Skeletal muscle tissue (tissue), 3 donors: ENCODE measurements at regions not wholly inside any gene's neighbourhood (a gene's known extent, or its start where the extent isn't known, plus 50 kb on each side); places are given as distances from the start of the nearest gene placed in this dataset.
"Not testable (repeated sequence)": the region's sequence is repeated elsewhere in the genome, so short reads cannot be mapped to it uniquely, and the experiment has no call there.

ENCODE experiments used
- H3K27ac ChIP-seq: one replicate; pipeline ENCODE4 v1.7.0; 2013; ENCODE audit warnings: mild to moderate bottlenecking, low read depth, low read length, inconsistent platforms
- H3K27me3 ChIP-seq, 3 donors: one replicate each; pipeline ENCODE4 v1.7.0; 2013; ENCODE audit warnings: low read length in 3 of 3; ENCODE audit not compliant: control insufficient read depth in 3 of 3, insufficient read depth in 3 of 3
- H3K36me3 ChIP-seq, 3 donors: one replicate each; pipeline ENCODE4 v1.7.0; 2013; ENCODE audit warnings: low read length in 3 of 3; ENCODE audit not compliant: control insufficient read depth in 3 of 3, insufficient read depth in 3 of 3
- H3K4me1 ChIP-seq, 3 donors: one replicate each; pipeline ENCODE4 v1.7.0; 2013; ENCODE audit warnings: low read length in 3 of 3, mild to moderate bottlenecking in 3 of 3; ENCODE audit not compliant: control insufficient read depth in 3 of 3, insufficient read depth in 3 of 3
- H3K4me3 ChIP-seq, 3 donors: one replicate each; pipeline ENCODE4 v1.7.0; 2013; ENCODE audit warnings: low read length in 3 of 3
- H3K9ac ChIP-seq, 3 donors: one replicate each; pipeline ENCODE4 v1.7.0; 2013; ENCODE audit warnings: low read length in 3 of 3, mild to moderate bottlenecking in 3 of 3, moderate library complexity in 2 of 3, low read depth in 1 of 3
- H3K9me3 ChIP-seq, 3 donors: one replicate each; pipeline ENCODE4 v1.7.0; 2013; ENCODE audit warnings: low read length in 3 of 3; ENCODE audit not compliant: control insufficient read depth in 3 of 3
- donor health status: Osteomylitis.

DNA sequence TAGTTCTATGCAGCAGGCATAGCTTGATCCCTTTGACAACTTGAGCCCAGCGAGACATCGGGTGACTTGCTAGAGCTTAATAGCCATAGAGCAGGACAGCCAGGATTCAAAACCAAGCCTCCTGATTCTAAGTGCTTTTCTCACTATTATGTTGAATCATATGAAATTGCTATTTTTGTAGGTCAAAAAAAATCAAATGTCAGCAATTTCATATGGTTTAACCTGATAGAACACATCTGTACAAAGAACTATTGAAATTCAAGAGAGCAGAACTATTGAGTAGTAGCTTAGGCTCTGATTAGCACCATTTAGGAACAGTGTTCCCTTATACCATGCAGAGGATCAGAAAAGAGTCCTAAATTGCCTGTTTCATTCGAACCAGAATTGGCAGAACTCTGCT lies 132.0 kb downstream of the EMP1 start:
- Histone ChIP-seq H3K36me3 (no peaks in the 10 kb centered on the region), H3K4me3 (no peak overlapping the region), H3K9ac (no peak overlapping the region), H3K9me3 (no peaks in the 10 kb centered on the region), H3K4me1 (no peaks in the 10 kb centered on the region), H3K27ac (no peak overlapping the region), H3K27me3 (no peaks in the 10 kb centered on the region)

DNA sequence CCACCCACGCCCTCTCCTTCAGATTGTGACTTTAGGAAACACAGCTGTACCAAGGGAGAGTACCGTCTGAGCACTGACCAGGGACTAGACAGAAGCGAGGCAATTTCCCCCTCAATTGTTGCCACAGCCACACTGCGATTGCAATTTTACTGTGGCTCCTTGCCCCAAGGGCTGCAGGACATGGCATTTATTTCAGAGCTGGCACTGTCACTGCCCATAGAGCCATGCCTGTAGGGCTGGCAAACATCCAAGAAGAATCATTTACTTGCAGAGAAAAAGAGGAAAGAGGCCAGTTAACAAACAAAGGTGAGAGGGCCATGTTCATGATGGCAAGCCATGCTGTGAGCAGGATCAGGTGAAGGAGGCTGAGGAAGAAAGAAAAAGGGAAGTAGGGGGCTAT lies 129.6 kb downstream of the EMP1 start:
- Histone ChIP-seq H3K9ac (no peak overlapping the region), H3K36me3 (no peaks in the 10 kb centered on the region), H3K4me1 (no peaks in the 10 kb centered on the region), H3K9me3 (no peaks in the 10 kb centered on the region), H3K27me3 (peaks cover 0 to 2% (median 0%) of the 10 kb centered on the region in 3 donors), H3K27ac (no peak overlapping the region), H3K4me3 (no peak overlapping the region)

DNA sequence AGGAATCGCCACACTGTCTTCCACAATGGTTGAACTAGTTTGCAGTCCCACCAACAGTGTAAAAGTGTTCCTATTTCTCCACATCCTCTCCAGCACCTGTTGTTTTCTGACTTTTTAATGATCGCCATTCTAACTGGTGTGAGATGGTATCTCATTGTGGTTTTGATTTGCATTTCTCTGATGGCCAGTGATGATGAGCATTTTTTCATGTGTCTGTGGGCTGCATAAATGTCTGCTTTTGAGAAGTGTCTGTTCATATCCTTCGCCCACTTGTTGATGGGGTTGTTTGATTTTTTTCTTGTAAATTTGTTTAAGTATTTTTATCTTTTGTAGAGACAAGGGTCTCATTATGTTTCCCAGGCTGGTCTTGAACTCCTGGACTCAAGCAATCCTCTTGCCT lies 128.5 kb downstream of the EMP1 start:
- not testable (repeated sequence) for H3K9me3 ChIP-seq, H3K4me1 ChIP-seq, H3K27me3 ChIP-seq, H3K27ac ChIP-seq, H3K9ac ChIP-seq, H3K4me3 ChIP-seq, H3K36me3 ChIP-seq

DNA sequence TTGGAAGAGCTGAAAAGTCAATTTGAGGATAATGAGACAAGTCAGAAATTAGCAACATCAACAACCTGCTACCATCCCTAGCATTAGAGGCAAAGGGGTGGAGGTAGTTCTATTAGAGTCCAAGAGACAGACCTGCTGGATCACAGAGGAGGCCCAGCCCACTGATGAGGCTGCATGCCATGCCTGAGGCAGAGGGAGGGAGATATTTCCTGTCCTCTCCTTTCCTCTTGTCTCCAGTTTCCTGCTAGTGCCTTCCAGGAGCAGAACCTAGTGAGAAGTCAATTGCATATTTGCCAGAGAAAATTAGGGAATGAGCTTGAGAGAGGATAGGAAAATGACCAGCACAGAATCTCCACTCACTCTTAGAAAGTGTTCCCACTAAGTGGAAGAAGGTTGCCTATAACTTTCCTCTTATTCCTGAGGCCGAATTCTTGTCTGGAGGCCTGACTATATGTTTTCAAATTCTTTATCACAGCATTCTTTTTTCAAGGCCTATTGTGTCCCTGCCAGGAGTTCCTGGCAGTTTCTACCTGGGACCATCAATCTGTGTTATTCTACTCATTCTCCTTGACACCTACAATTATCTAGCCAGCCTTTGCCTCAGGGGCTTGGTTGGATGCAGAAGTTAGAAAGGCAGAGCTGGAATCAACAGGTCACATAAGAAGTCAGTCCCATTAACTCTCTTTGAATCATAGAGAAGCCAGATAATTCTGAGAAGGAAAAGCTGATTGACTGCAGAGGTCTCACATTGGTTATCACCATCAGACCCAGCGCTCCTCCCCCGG lies 121.9 kb downstream of the EMP1 start:
- H3K9ac ChIP-seq = no peak overlapping the region
- H3K36me3 ChIP-seq = no peaks in the 10 kb centered on the region
- H3K27ac ChIP-seq = no peak overlapping the region
- H3K4me1 ChIP-seq = peaks cover 0 to 4% (median 3%) of the 10 kb centered on the region in 3 donors
- H3K9me3 ChIP-seq = peaks cover 0 to 2% (median 0%) of the 10 kb centered on the region in 3 donors
- no peak overlapping the region for H3K4me3 ChIP-seq
- H3K27me3 ChIP-seq = peaks cover 0 to 2% (median 0%) of the 10 kb centered on the region in 3 donors

DNA sequence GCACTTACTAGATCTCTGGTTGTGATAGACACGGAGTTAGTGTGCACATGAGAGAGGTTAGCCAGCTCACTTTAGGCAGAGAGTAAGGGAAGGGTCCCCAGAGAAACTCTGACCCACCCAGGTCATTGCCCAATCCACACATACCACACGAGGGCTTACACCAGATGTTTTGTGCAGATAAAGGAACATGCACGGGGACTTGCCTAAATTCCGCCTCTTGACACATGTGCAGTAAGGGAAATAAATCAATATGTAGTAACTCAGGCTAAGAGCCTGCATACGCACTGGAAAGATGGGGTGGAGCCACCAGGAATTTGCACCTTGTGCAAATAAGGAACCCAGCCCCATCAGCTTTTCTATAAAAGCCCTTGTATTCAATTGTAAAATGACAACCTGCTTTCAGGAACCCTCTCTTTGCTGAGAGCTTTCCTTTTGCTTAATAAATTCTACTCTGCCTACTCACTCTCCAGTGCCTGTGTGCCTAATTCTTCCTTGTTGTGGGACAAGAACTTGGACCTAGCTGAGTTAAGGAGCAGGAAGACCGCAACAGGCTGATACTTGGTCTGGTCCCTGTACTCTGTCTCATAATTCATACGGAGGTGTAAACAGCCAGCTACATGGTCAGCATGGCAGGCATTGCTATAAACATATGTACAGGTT lies 120.2 kb downstream of the EMP1 start:
- Histone ChIP-seq H3K36me3 (no peaks in the 10 kb centered on the region), H3K4me1 (peaks cover 0 to 4% (median 3%) of the 10 kb centered on the region in 3 donors), H3K9ac (no peak overlapping the region), H3K27me3 (peaks cover 0 to 2% (median 0%) of the 10 kb centered on the region in 3 donors), H3K27ac (no peak overlapping the region), H3K4me3 (no peak overlapping the region), H3K9me3 (peaks cover 0 to 2% (median 0%) of the 10 kb centered on the region in 3 donors)

DNA sequence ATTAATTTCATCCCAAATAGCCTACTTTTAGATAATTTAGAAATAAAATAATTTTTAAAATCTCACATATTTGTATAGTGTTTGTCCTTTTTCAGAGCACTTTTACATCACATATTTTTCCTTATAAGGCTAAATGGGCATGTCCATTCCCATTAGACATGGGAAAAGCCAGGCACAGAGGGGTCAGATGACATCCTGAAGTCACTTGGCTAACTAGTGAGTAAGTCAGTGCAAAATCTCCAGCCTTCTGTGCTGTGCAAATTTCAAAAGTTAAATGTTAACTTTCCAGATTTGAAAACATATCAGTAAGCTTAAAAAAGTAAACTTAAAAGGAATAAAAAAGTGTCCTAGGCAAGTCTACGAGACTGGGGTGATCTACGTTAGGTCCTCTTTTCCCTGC lies 117.4 kb downstream of the EMP1 start:
- no peaks in the 10 kb centered on the region for H3K27me3 ChIP-seq
- H3K4me1 ChIP-seq = peaks cover 0 to 4% (median 3%) of the 10 kb centered on the region in 3 donors
- H3K36me3 ChIP-seq = no peaks in the 10 kb centered on the region
- H3K9ac ChIP-seq = no peak overlapping the region
- H3K4me3 ChIP-seq = no peak overlapping the region
- no peak overlapping the region for H3K27ac ChIP-seq
- peaks cover 0 to 2% (median 0%) of the 10 kb centered on the region in 3 donors for H3K9me3 ChIP-seq

DNA sequence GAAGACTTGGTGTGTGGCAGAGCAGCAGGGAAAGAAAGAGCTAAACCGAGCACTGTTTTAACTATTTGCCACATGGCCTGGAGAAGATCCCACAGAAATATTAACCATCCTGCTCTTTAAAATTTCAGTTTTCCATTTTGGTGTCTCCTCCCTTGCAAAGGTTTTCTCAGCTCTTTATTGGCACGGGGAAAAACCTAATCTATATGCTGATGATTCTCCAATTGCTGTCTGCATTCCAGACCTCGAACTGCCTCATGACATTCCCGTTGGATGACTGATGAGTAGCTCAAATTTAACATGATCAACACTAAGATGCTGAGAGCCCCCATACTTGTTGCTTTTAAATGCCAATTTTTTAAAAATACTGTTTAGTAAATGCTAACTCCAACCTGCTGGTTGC lies 115.0 kb downstream of the EMP1 start:
- Histone ChIP-seq H3K9me3 (no peaks in the 10 kb centered on the region), H3K27me3 (no peaks in the 10 kb centered on the region), H3K27ac (no peak overlapping the region), H3K4me1 (peaks cover 0 to 4% (median 3%) of the 10 kb centered on the region in 3 donors), H3K9ac (no peak overlapping the region), H3K36me3 (no peaks in the 10 kb centered on the region), H3K4me3 (no peak overlapping the region)

DNA sequence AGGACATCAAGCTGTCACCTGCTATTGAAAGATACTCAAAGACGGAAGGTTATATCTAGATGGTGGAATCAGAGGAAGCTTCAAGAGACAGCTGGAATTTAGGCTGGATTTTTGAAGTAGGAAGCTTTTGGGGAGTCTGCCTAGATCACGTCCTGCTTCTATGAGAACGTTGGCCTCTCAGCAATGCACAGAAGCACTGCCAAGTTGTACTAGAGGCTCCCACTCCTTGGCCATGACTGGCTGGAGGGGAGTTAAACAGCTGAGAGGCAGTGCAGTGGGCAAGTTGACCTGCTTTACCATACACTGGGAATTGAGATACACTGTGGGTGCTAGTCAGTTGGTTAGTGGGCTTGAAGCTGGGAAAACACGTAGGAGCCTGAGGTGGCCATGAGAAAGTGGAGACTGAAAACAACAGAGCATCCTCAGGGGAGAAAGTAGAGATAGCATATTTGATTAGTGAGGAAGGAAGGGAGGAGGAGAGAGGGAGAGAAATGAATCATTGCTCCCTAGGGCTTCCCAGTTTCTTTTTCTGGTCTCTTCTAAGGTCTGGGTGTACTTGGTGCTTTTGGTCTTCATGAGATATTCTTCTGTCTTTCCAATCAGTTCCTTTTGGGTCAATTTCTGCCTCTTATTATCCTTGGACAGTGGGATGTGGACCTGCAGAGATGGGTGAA lies 110.8 kb downstream of the EMP1 start:
- Histone ChIP-seq H3K4me3 (no peak overlapping the region), H3K4me1 (no peaks in the 10 kb centered on the region), H3K9ac (no peak overlapping the region), H3K36me3 (no peaks in the 10 kb centered on the region), H3K9me3 (no peaks in the 10 kb centered on the region), H3K27ac (no peak overlapping the region), H3K27me3 (no peaks in the 10 kb centered on the region)

DNA sequence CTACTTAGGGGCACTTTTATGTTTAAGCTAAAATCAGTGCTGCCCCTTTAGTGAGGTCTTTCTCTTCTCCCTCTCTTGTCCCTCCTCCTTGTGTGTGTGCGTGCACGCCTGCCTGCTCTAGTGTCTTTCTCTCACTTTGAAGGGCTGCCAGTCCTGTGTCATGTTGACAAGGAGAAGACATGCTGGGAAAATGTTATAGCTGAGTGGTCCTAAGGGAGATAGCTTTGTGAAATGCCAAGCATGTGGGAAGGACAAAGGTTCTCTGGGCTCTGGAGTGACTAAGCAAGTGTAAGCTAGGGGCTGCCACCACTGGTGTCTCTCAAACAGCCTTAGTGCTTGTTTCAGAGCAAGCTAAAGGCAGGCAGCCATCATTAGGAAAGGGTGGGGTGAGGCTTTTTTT lies 108.4 kb downstream of the EMP1 start:
- Histone ChIP-seq H3K27ac (no peak overlapping the region), H3K4me1 (no peaks in the 10 kb centered on the region), H3K9ac (no peak overlapping the region), H3K36me3 (no peaks in the 10 kb centered on the region), H3K9me3 (no peaks in the 10 kb centered on the region), H3K27me3 (no peaks in the 10 kb centered on the region), H3K4me3 (no peak overlapping the region)

DNA sequence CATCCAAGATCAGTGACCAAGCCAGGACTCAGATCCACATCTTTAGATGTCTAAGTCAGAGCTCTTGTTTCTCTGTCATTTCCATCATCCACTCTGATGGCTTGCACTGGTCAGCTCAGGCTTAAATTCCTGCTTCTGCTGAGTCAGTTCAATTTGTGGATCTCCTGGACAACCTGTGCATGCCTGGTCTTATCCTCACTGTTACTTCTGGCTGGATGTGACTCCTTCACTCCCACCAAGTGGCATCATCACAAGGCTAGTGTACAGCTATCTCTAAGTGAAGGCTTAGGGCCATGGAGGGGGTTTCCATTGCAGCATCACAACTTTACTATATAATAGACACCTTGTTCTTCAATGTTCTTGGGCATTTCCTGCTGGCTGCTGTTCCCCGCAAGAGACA lies 102.9 kb downstream of the EMP1 start:
- peaks cover 0 to 3% (median 0%) of the 10 kb centered on the region in 3 donors for H3K27me3 ChIP-seq
- no peak overlapping the region for H3K27ac ChIP-seq
- no peak overlapping the region for H3K9ac ChIP-seq
- no peaks in the 10 kb centered on the region for H3K4me1 ChIP-seq
- H3K9me3 ChIP-seq = no peaks in the 10 kb centered on the region
- H3K4me3 ChIP-seq = no peak overlapping the region
- no peaks in the 10 kb centered on the region for H3K36me3 ChIP-seq
